ENCODE measurements at regions not wholly inside any gene's neighbourhood (a gene's known extent, or its start where the extent isn't known, plus 50 kb on each side); places are given as distances from the start of the nearest gene placed in this dataset.

DNA sequence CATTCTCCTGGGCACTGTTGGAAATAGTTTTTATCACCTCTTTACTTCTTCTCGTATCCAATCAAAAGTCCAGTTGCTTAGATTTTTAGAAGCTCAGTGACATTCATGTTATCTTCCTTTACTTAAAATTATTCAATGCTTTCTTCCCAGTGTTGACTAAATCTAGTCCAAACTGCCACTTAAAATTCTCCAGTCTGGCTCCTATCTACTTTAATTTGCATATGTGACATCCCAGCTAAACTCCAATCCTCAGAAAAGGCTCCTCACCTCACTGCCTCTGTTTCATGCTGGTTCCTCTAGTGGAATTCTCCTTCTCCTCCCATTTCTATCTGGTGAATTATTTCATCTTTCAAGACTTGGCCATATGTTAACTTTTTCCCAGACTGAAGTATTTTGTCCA is 1238.7 kb upstream of the WWC1 start:
- Mint-ChIP-seq H3K36me3 (ENCODE audit: low read depth) (no peaks in the 10 kb centered on the region), H3K4me3 (ENCODE audit: unreplicated experiment) (no peak overlapping the region), H3K27ac (ENCODE audit: unreplicated experiment) (no peak overlapping the region), H3K4me1 (ENCODE audit: low read depth) (peaks cover 3% of the 10 kb centered on the region), H3K9me3 (ENCODE audit: low read depth) (no peaks in the 10 kb centered on the region), H3K27me3 (ENCODE audit: low read depth) (peaks cover 31% of the 10 kb centered on the region)
- TF ChIP-seq, protein P1, sequence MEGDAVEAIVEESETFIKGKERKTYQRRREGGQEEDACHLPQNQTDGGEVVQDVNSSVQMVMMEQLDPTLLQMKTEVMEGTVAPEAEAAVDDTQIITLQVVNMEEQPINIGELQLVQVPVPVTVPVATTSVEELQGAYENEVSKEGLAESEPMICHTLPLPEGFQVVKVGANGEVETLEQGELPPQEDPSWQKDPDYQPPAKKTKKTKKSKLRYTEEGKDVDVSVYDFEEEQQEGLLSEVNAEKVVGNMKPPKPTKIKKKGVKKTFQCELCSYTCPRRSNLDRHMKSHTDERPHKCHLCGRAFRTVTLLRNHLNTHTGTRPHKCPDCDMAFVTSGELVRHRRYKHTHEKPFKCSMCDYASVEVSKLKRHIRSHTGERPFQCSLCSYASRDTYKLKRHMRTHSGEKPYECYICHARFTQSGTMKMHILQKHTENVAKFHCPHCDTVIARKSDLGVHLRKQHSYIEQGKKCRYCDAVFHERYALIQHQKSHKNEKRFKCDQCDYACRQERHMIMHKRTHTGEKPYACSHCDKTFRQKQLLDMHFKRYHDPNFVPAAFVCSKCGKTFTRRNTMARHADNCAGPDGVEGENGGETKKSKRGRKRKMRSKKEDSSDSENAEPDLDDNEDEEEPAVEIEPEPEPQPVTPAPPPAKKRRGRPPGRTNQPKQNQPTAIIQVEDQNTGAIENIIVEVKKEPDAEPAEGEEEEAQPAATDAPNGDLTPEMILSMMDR (IDR thresholded peaks at IDR 0.05): no peak
- DNase-seq (ENCODE audit: low spot score): no peak

GRCh38 chr5:167057665-167058064 is 1233.8 kb upstream of the WWC1 start:
- Mint-ChIP-seq H3K36me3 (ENCODE audit: low read depth) (no peaks in the 10 kb centered on the region), H3K4me1 (ENCODE audit: low read depth) (no peaks in the 10 kb centered on the region), H3K27me3 (ENCODE audit: low read depth) (peaks cover 42% of the 10 kb centered on the region), H3K9me3 (ENCODE audit: low read depth) (no peaks in the 10 kb centered on the region), H3K4me3 (ENCODE audit: unreplicated experiment) (no peak overlapping the region), H3K27ac (ENCODE audit: unreplicated experiment) (no peak overlapping the region)
- TF ChIP-seq, protein P1 (IDR thresholded peaks at IDR 0.05): no peak
- no peak for DNase-seq (ENCODE audit: low spot score)

GRCh38 chr5:167061695-167062094 is 1229.8 kb upstream of the WWC1 start:
- TF ChIP-seq, protein P1 (IDR thresholded peaks at IDR 0.05): no peak
- Mint-ChIP-seq H3K27ac (ENCODE audit: unreplicated experiment) (no peak overlapping the region), H3K4me3 (ENCODE audit: unreplicated experiment) (no peak overlapping the region), H3K9me3 (ENCODE audit: low read depth) (no peaks in the 10 kb centered on the region), H3K27me3 (ENCODE audit: low read depth) (peaks cover 35% of the 10 kb centered on the region), H3K4me1 (ENCODE audit: low read depth) (no peaks in the 10 kb centered on the region), H3K36me3 (ENCODE audit: low read depth) (no peaks in the 10 kb centered on the region)
- DNase-seq (ENCODE audit: low spot score): no peak

DNA sequence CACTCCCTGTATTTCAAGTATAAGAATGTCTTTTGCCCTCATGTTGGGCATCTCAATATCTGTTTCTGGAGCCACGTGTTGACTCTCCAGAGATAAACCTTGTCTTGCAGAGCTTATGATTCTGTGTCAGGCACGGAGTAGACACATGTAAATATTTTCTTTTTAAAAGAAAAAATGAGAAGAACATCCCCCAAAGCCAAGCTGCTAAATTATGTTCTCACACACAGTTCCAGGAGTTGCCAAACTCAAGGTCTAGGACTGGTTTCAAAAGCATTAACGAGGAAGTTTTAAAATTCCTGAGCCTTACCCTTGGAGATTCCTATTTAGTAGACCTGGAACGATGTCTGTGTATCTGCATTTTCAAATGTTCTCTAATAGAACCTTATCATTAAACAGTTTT is 1228.3 kb upstream of the WWC1 start:
- H3K27me3 Mint-ChIP-seq (ENCODE audit: low read depth): peaks cover 35% of the 10 kb centered on the region
- DNase-seq (ENCODE audit: low spot score): no peak
- no peaks in the 10 kb centered on the region for H3K9me3 Mint-ChIP-seq (ENCODE audit: low read depth)
- TF ChIP-seq, protein P1 (IDR thresholded peaks at IDR 0.05): no peak
- H3K36me3 Mint-ChIP-seq (ENCODE audit: low read depth): no peaks in the 10 kb centered on the region
- H3K4me1 Mint-ChIP-seq (ENCODE audit: low read depth): no peaks in the 10 kb centered on the region
- no peak overlapping the region for H3K27ac Mint-ChIP-seq (ENCODE audit: unreplicated experiment)
- H3K4me3 Mint-ChIP-seq (ENCODE audit: unreplicated experiment): no peak overlapping the region

GRCh38 chr5:167063788-167064187 is 1227.7 kb upstream of the WWC1 start:
- H3K27ac Mint-ChIP-seq (ENCODE audit: unreplicated experiment): no peak overlapping the region
- TF ChIP-seq, protein P1 (IDR thresholded peaks at IDR 0.05): no peak
- H3K36me3 Mint-ChIP-seq (ENCODE audit: low read depth): no peaks in the 10 kb centered on the region
- no peaks in the 10 kb centered on the region for H3K4me1 Mint-ChIP-seq (ENCODE audit: low read depth)
- DNase-seq (ENCODE audit: low spot score): no peak
- no peaks in the 10 kb centered on the region for H3K9me3 Mint-ChIP-seq (ENCODE audit: low read depth)
- peaks cover 35% of the 10 kb centered on the region for H3K27me3 Mint-ChIP-seq (ENCODE audit: low read depth)
- H3K4me3 Mint-ChIP-seq (ENCODE audit: unreplicated experiment): no peak overlapping the region
